Mucosa of descending colon (tissue), 3 donors: ENCODE measurements at regions not wholly inside any gene's neighbourhood (a gene's known extent, or its start where the extent isn't known, plus 50 kb on each side); places are given as distances from the start of the nearest gene placed in this dataset.

Experiments
- ATAC-seq: fragments of 200-7000 bp; cut with Tn5 transposase; one replicate; pipeline ENCODE4 v1.9.1; 2020; ENCODE audit warnings: mild to moderate bottlenecking, moderate library complexity
- DNase-seq, 3 donors: peaks; one replicate each; pipeline ENCODE4 v3.0.0-alpha.2; 2020
- H3K36me3 ChIP-seq: fragments of 200-600 bp; one replicate; pipeline ENCODE4 v1.8.0; 2021; ENCODE audit warnings: low read depth, mild to moderate bottlenecking
- H3K4me1 ChIP-seq: fragments of 200-600 bp; one replicate; pipeline ENCODE4 v1.8.0; 2021; ENCODE audit warnings: low read depth, mild to moderate bottlenecking
- H3K4me3 ChIP-seq: fragments of 200-600 bp; one replicate; pipeline ENCODE4 v1.8.0; 2021; ENCODE audit warnings: mild to moderate bottlenecking
- H3K9me3 ChIP-seq: fragments of 200-600 bp; one replicate; pipeline ENCODE4 v1.8.0; 2021; ENCODE audit warnings: mild to moderate bottlenecking
- intact Hi-C, 2 donors: fragments of 100-400 bp; cut with DNase I in 1 of 2; cut with micrococcal nuclease in 1 of 2; formaldehyde crosslinking; loops; one replicate each; pipeline versions ENCODE4 v1.11.0 to v1.11.1; 2022; cut with DNase I, micrococcal nuclease
- TF ChIP-seq, protein P1 (sequence below): fragments of 200-600 bp; IDR thresholded peaks from one replicate; pipeline ENCODE4 v1.8.0; 2022; ENCODE audit warnings: antibody characterized with exemption, mild to moderate bottlenecking
- donor health status: DM: no; HTN: no; CAD: no; lungs with moderate emphysema.
- donor health status: DM: no; HTN: no; CAD: no.
- donor health status: DM: no; HTN: yes; CAD: no.

DNA sequence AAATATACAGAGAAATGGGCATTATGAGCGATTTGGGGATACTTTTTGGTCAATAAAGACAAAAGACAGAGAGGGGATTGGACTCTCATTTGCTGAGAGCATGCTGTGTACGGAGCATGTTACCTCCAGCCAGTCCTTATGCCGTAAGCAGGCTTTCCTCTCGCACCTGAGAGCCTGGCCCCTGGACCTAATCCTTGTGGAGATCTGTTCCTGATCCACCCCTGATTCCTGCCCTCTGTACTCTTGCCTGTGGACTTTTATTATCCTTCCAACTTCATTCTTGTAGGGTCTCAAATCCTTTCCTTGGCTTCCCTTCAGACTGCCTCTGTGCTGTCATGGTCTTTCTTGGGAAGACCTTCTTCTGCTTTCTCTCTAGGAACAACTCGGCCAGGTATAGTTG lies 803.1 kb upstream of the RAB6C start:
- intact Hi-C loops, result no loop called here
- H3K9me3 ChIP-seq, result no peaks in the 10 kb centered on the region
- H3K4me1 ChIP-seq, result no peaks in the 10 kb centered on the region
- DNase-seq (no peak), ATAC-seq (no peak)
- no peaks in the 10 kb centered on the region for H3K36me3 ChIP-seq
- TF ChIP-seq, protein P1, sequence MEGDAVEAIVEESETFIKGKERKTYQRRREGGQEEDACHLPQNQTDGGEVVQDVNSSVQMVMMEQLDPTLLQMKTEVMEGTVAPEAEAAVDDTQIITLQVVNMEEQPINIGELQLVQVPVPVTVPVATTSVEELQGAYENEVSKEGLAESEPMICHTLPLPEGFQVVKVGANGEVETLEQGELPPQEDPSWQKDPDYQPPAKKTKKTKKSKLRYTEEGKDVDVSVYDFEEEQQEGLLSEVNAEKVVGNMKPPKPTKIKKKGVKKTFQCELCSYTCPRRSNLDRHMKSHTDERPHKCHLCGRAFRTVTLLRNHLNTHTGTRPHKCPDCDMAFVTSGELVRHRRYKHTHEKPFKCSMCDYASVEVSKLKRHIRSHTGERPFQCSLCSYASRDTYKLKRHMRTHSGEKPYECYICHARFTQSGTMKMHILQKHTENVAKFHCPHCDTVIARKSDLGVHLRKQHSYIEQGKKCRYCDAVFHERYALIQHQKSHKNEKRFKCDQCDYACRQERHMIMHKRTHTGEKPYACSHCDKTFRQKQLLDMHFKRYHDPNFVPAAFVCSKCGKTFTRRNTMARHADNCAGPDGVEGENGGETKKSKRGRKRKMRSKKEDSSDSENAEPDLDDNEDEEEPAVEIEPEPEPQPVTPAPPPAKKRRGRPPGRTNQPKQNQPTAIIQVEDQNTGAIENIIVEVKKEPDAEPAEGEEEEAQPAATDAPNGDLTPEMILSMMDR, result no peak
- no peak overlapping the region for H3K4me3 ChIP-seq

DNA sequence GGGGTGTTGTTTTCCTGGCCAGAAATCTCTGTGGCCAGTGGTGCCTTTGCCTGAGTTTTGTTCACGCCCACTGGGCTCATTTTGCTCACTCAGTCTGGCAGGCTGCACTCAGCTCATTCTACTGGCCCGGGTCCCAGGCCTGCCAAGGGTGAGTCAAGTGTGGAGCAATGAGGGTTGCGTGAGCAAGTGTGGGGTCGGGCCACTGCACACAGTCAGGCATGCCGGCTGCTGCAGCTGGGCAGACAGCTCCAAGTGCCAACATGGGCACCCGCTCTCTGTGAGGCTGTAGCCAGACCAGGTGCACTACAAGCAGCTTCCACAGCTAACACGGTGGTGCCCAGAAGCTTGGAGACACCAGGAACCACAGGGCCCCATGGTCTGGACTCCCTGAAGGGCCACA lies 801.1 kb upstream of the RAB6C start:
- Histone ChIP-seq H3K4me1 (no peaks in the 10 kb centered on the region), H3K36me3 (no peaks in the 10 kb centered on the region), H3K4me3 (no peak overlapping the region), H3K9me3 (no peaks in the 10 kb centered on the region)
- DNase-seq (no peak), ATAC-seq (peak; percentile 26)
- TF ChIP-seq, protein P1, result no peak
- intact Hi-C loops, result no loop called here

DNA sequence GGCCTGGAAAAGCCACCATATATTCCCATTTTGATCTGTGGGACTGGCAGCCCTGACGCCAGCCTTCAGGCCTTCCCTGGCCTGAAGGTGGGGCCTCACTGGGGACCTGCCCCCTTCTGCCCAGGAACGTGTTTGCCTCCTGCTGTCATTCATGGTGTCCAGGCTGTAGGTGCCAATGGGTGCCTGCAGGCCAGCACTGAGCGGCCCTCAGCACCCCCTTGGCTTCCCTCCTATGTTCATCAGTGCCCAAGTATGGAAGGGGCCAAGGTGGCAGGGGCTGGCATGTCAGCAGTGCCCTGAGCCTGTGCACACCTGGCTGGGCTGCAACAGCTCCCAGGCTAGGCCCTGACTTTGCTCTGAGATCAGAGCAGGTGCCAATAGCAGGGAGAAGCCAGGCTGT lies 800.3 kb upstream of the RAB6C start:
- Histone ChIP-seq H3K4me3 (no peak overlapping the region), H3K9me3 (no peaks in the 10 kb centered on the region), H3K36me3 (no peaks in the 10 kb centered on the region), H3K4me1 (no peaks in the 10 kb centered on the region)
- no peak for ATAC-seq
- TF ChIP-seq, protein P1, result no peak
- no peak for DNase-seq
- intact Hi-C loops, result no loop called here

DNA sequence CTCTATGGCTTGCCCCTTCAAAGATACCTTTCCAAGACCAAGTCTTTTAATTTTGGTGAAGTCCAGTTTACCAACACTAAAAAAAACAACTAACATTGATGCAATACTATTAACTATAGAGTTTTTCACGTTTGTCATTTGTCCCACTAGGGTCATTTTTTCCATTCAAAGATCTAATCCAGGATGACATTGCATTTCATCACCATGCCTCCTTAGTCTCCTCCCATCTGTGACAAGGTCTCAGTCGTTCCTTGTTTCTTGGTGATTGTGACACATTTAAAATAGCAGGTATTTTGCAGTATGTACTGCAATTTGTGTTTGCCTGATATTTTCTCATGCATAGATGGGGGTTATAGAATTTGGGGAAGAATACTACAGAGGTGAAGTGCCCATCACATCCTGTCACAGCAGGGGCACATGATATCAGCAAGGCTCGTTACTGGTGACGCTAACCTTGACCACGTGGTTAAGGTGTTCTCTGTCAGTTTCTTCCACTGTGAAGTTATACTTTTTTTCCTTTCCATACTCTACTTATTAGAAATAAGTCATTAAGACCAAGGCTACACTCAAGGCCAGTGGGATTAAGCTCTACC lies 799.2 kb upstream of the RAB6C start:
- no peaks in the 10 kb centered on the region for H3K9me3 ChIP-seq
- no peaks in the 10 kb centered on the region for H3K36me3 ChIP-seq
- H3K4me1 ChIP-seq, result no peaks in the 10 kb centered on the region
- H3K4me3 ChIP-seq, result no peak overlapping the region
- ATAC-seq, result no peak
- TF ChIP-seq, protein P1, result no peak
- intact Hi-C loops, result no loop called here
- DNase-seq, result no peak

DNA sequence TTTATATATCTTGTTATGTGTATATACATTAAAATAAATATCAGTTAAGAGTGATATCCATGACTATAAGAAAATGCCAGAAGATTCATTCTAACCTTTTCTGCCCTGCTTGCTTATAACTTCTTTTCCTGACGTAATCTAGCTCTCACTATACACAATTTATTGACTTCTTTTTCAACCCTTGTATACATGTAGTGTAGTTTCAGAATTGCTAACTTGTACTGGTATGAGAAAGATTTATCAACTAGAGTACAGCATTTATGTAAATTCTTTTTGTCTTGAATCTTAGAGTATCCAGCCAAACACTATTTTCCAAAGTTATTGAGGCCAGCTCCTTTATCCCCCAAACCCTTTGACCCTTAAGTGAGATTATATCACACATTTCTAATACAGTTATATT lies 798.0 kb upstream of the RAB6C start:
- Histone ChIP-seq H3K4me1 (no peaks in the 10 kb centered on the region), H3K36me3 (no peaks in the 10 kb centered on the region), H3K4me3 (no peak overlapping the region), H3K9me3 (no peaks in the 10 kb centered on the region)
- ATAC-seq, result no peak
- DNase-seq, result no peak
- TF ChIP-seq, protein P1, result no peak
- intact Hi-C loops, result no loop called here

DNA sequence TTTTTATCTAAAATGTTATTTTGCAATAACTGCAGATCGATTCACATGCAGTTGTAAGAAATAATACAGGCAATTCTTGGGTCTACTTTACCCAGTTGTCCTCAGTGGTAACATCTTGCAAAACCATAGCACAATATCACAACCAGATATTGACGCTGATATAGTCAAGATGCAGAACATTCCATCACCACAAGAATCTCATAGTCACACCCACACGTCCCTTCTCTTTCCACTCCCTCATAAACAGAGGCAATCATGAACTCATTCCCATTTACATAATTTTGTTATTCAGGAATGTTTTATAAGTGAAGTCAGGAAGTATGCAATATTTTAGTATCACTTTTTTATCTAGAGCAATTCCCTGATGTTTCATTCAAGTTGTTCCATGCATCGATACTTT lies 797.5 kb upstream of the RAB6C start:
- intact Hi-C loops, result no loop called here
- no peak for ATAC-seq
- Histone ChIP-seq H3K36me3 (no peaks in the 10 kb centered on the region), H3K9me3 (no peaks in the 10 kb centered on the region), H3K4me3 (no peak overlapping the region), H3K4me1 (no peaks in the 10 kb centered on the region)
- TF ChIP-seq, protein P1, result no peak
- DNase-seq, result no peak
